Thyroid gland (tissue), 4 donors: ENCODE measurements at regions not wholly inside any gene's neighbourhood (a gene's known extent, or its start where the extent isn't known, plus 50 kb on each side); places are given as distances from the start of the nearest gene placed in this dataset.

Source experiments
- POLR2A ChIP-seq, 2 donors: fragments of 450-650 bp; IDR thresholded peaks; one replicate each; pipeline ENCODE4 v1.6.1; 2017; ENCODE audit warnings: antibody characterized with exemption in 2 of 2, mild to moderate bottlenecking in 2 of 2, moderate library complexity in 1 of 2
- TF ChIP-seq, protein P1 (sequence below), 6 experiments: fragments of 200-600 bp in 3 of 6; fragments of 450-650 bp in 3 of 6; sonication (generic) in 3 of 6; IDR thresholded peaks; one replicate each; pipeline ENCODE4 v1.5.1; 2016 to 2019; ENCODE audit warnings: antibody characterized with exemption in 6 of 6, mild to moderate bottlenecking in 2 of 6, inconsistent platforms in 1 of 6, moderate library complexity in 1 of 6

DNA sequence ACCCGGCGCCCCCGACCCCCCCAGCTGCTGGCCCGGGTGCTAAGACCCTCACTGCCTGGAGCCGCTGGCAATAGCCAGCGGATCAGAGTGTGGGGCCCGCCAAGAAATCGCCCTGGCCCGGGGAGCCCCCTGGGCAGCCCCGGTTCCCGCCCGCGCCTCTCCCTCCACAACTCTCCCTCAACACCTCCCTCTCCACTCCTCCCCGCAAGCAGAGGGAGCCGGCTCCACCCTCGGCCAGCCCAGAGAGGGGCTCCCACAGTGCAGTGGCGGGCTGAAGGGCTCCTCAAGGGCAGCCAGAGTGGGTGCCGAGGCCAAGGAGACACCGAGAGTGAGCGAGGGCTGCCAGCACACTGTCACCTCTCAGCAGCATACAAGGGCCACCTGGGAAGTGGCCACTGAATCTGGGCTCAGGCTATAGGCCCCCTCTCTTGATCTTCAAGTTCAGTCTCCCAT is 385.5 kb downstream of the SEC14L1 start:
- TF ChIP-seq, protein P1, sequence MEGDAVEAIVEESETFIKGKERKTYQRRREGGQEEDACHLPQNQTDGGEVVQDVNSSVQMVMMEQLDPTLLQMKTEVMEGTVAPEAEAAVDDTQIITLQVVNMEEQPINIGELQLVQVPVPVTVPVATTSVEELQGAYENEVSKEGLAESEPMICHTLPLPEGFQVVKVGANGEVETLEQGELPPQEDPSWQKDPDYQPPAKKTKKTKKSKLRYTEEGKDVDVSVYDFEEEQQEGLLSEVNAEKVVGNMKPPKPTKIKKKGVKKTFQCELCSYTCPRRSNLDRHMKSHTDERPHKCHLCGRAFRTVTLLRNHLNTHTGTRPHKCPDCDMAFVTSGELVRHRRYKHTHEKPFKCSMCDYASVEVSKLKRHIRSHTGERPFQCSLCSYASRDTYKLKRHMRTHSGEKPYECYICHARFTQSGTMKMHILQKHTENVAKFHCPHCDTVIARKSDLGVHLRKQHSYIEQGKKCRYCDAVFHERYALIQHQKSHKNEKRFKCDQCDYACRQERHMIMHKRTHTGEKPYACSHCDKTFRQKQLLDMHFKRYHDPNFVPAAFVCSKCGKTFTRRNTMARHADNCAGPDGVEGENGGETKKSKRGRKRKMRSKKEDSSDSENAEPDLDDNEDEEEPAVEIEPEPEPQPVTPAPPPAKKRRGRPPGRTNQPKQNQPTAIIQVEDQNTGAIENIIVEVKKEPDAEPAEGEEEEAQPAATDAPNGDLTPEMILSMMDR (IDR thresholded peaks at IDR 0.05) = no peak
- TF ChIP-seq POLR2A (IDR thresholded peaks at IDR 0.05) = no peak
